Left ventricle myocardium inferior (tissue), 1 donor: ENCODE measurements at regions not wholly inside any gene's neighbourhood (a gene's known extent, or its start where the extent isn't known, plus 50 kb on each side); places are given as distances from the start of the nearest gene placed in this dataset.
A peak's percentile ranks its signal among the peaks of the same experiment; 100 is the strongest.
"Not testable (repeated sequence)": the region's sequence is repeated elsewhere in the genome, so short reads cannot be mapped to it uniquely, and the experiment has no call there.

Experiments used
- DNase-seq: peaks from one replicate; pipeline ENCODE4 v3.0.0-alpha.2; 2020
- H3K27ac ChIP-seq: fragments of 200-600 bp; replicated peaks from 2 replicates; pipeline ENCODE4 v1.8.0; 2021
- H3K27me3 ChIP-seq: fragments of 200-600 bp; 2 replicates; pipeline ENCODE4 v1.8.0; 2021; ENCODE audit warnings: low read depth
- H3K36me3 ChIP-seq: fragments of 200-600 bp; 2 replicates; pipeline ENCODE4 v1.8.0; 2021
- H3K4me1 ChIP-seq: fragments of 200-600 bp; 2 replicates; pipeline ENCODE4 v1.8.0; 2021
- H3K4me3 ChIP-seq: fragments of 200-600 bp; 2 replicates; pipeline ENCODE4 v1.8.0; 2021; ENCODE audit warnings: mild to moderate bottlenecking, moderate library complexity
- H3K9me3 ChIP-seq: fragments of 200-600 bp; replicated peaks from 2 replicates; pipeline ENCODE4 v1.8.0; 2021
- CTCF ChIP-seq: fragments of 200-600 bp; IDR thresholded peaks from 2 replicates; pipeline ENCODE4 v1.8.0; 2021; ENCODE audit warnings: antibody characterized with exemption, mild to moderate bottlenecking, borderline replicate concordance
- intact Hi-C: fragments of 100-400 bp; cut with micrococcal nuclease; formaldehyde crosslinking; loops from one replicate; pipeline ENCODE4 v1.11.0; 2022
- donor health status: DM: no; HTN: yes; CAD: no; lungs with severe emphysema.

- DNase-seq, result no peak
Measured at GRCh38 chr2:109689973-109690372, 75.8 kb downstream of the SOWAHC start.

GRCh38 chr2:109690457-109690821, 76.3 kb downstream of the SOWAHC start:
- Histone ChIP-seq H3K27ac (peak overlapping the region; percentile 92), H3K4me3 (no peak overlapping the region), H3K9me3 (no peaks in the 10 kb centered on the region), H3K4me1 (peaks cover 37% of the 10 kb centered on the region), H3K36me3 (no peaks in the 10 kb centered on the region), H3K27me3 (no peaks in the 10 kb centered on the region)
- no peak for TF ChIP-seq CTCF
- DNase-seq, result no peak
- intact Hi-C loops, result no loop called here

More at GRCh38 chr2:109689973-109690372, 75.8 kb downstream of the SOWAHC start:
- no peak for TF ChIP-seq CTCF
- no peaks in the 10 kb centered on the region for H3K9me3 ChIP-seq
- no peak overlapping the region for H3K4me3 ChIP-seq
- intact Hi-C loops, result no loop called here
- H3K27me3 ChIP-seq, result no peaks in the 10 kb centered on the region
- H3K27ac ChIP-seq, result peak overlapping the region; percentile 92
- H3K4me1 ChIP-seq, result peaks cover 37% of the 10 kb centered on the region
- no peaks in the 10 kb centered on the region for H3K36me3 ChIP-seq

- H3K27me3 ChIP-seq, result no peaks in the 10 kb centered on the region
- DNase-seq, result peak; percentile 61
- H3K9me3 ChIP-seq, result no peaks in the 10 kb centered on the region
- H3K27ac ChIP-seq, result peak overlapping the region; percentile 92
- H3K4me1 ChIP-seq, result peaks cover 37% of the 10 kb centered on the region
- H3K4me3 ChIP-seq, result no peak overlapping the region
- intact Hi-C loops, result no loop called here
- no peaks in the 10 kb centered on the region for H3K36me3 ChIP-seq
- no peak for TF ChIP-seq CTCF
Measured at GRCh38 chr2:109690822-109691541, 76.8 kb downstream of the SOWAHC start.

GRCh38 chr2:109692013-109692743, 78.0 kb downstream of the SOWAHC start:
- Histone ChIP-seq H3K27me3 (no peaks in the 10 kb centered on the region), H3K36me3 (no peaks in the 10 kb centered on the region), H3K9me3 (peaks cover 5% of the 10 kb centered on the region), H3K27ac (peak overlapping the region; percentile 92), H3K4me3 (no peak overlapping the region), H3K4me1 (peaks cover 37% of the 10 kb centered on the region)
- TF ChIP-seq CTCF, result no peak
- DNase-seq, result no peak
- intact Hi-C loops, result no loop called here

GRCh38 chr2:109692831-109693230, 78.7 kb downstream of the SOWAHC start:
- H3K9me3 ChIP-seq, intact Hi-C loops, DNase-seq, H3K36me3 ChIP-seq, H3K27me3 ChIP-seq, H3K4me3 ChIP-seq: not testable (repeated sequence)
- H3K27ac ChIP-seq, result peak overlapping the region; percentile 92
- H3K4me1 ChIP-seq, result peaks cover 37% of the 10 kb centered on the region

GRCh38 chr2:109693292-109693691, 79.1 kb downstream of the SOWAHC start:
- DNase-seq, H3K9me3 ChIP-seq, H3K27me3 ChIP-seq, H3K36me3 ChIP-seq, H3K4me3 ChIP-seq, intact Hi-C loops, H3K27ac ChIP-seq: not testable (repeated sequence)
- H3K4me1 ChIP-seq, result peaks cover 37% of the 10 kb centered on the region
